ENCODE measurements at regions not wholly inside any gene's neighbourhood (a gene's known extent, or its start where the extent isn't known, plus 50 kb on each side); places are given as distances from the start of the nearest gene placed in this dataset.

GRCh38 chr1:193525917-193526710 lies 339.7 kb upstream of the B3GALT2 start:
- WGBS, 2 experiments (ENCODE audit: insufficient coverage in 1 of 2, insufficient read length in 1 of 2) = 83 to 100% methylated on average over 1 to 3 of the region's 3 CpGs
- Histone ChIP-seq H3K4me1 (ENCODE audit: control insufficient read depth, insufficient read depth, low read length) (peaks cover 3% of the 10 kb centered on the region), H3K9me3 (ENCODE audit: control insufficient read depth, low read length) (peaks cover 27% of the 10 kb centered on the region), H3K4me3 (ENCODE audit: low read length) (no peak overlapping the region), H3K36me3 (ENCODE audit: control insufficient read depth, insufficient read depth, low read length) (no peaks in the 10 kb centered on the region), H3K9ac (ENCODE audit: extremely low read depth, low read length, poor library complexity, severe bottlenecking) (no peak overlapping the region), H3K27me3 (ENCODE audit: control insufficient read depth, insufficient read depth, low read length, poor library complexity, severe bottlenecking) (no peaks in the 10 kb centered on the region), H3K27ac (ENCODE audit: low read depth, low read length) (no peak overlapping the region)
- no peak for DNase-seq
- Mint-ChIP-seq H3K4me1 (peaks cover 3% of the 10 kb centered on the region), H3K9me3 (peaks cover 6% of the 10 kb centered on the region), H3K27me3 (ENCODE audit: insufficient read depth) (no peaks in the 10 kb centered on the region), H3K4me3 (no peak overlapping the region), H3K27ac (no peak overlapping the region), H3K36me3 (ENCODE audit: low read depth) (no peaks in the 10 kb centered on the region)
- no peak for TF ChIP-seq CTCF (conservative IDR thresholded peaks at IDR 0.05)

- peaks cover 27% of the 10 kb centered on the region for H3K9me3 ChIP-seq (ENCODE audit: control insufficient read depth, low read length)
- no peak for DNase-seq
- no peaks in the 10 kb centered on the region for H3K36me3 Mint-ChIP-seq (ENCODE audit: low read depth)
Measured at GRCh38 chr1:193525411-193525810, 339.0 kb upstream of the B3GALT2 start.

GRCh38 chr1:193524616-193525015 lies 338.2 kb upstream of the B3GALT2 start:
- H3K9me3 Mint-ChIP-seq = peaks cover 6% of the 10 kb centered on the region
- Histone ChIP-seq H3K9ac (ENCODE audit: extremely low read depth, low read length, poor library complexity, severe bottlenecking) (no peak overlapping the region), H3K27ac (ENCODE audit: low read depth, low read length) (no peak overlapping the region), H3K36me3 (ENCODE audit: control insufficient read depth, insufficient read depth, low read length) (no peaks in the 10 kb centered on the region), H3K27me3 (ENCODE audit: control insufficient read depth, insufficient read depth, low read length, poor library complexity, severe bottlenecking) (no peaks in the 10 kb centered on the region), H3K4me1 (ENCODE audit: control insufficient read depth, insufficient read depth, low read length) (no peaks in the 10 kb centered on the region), H3K9me3 (ENCODE audit: control insufficient read depth, low read length) (peaks cover 27% of the 10 kb centered on the region), H3K4me3 (ENCODE audit: low read length) (no peak overlapping the region)
- H3K4me1 Mint-ChIP-seq = peaks cover 3% of the 10 kb centered on the region
- no peak overlapping the region for H3K27ac Mint-ChIP-seq
- no peaks in the 10 kb centered on the region for H3K36me3 Mint-ChIP-seq (ENCODE audit: low read depth)
- 88 to 94% methylated on average over 1 to 2 of the region's 2 CpGs for WGBS, 2 experiments (ENCODE audit: insufficient coverage in 1 of 2, insufficient read length in 1 of 2)
- H3K4me3 Mint-ChIP-seq = no peak overlapping the region
- no peak for DNase-seq
- no peaks in the 10 kb centered on the region for H3K27me3 Mint-ChIP-seq (ENCODE audit: insufficient read depth)
- TF ChIP-seq CTCF (conservative IDR thresholded peaks at IDR 0.05) = no peak

More at GRCh38 chr1:193525411-193525810, 339.0 kb upstream of the B3GALT2 start:
- Histone ChIP-seq H3K27me3 (ENCODE audit: control insufficient read depth, insufficient read depth, low read length, poor library complexity, severe bottlenecking) (no peaks in the 10 kb centered on the region), H3K4me1 (ENCODE audit: control insufficient read depth, insufficient read depth, low read length) (peaks cover 3% of the 10 kb centered on the region), H3K9ac (ENCODE audit: extremely low read depth, low read length, poor library complexity, severe bottlenecking) (no peak overlapping the region), H3K27ac (ENCODE audit: low read depth, low read length) (no peak overlapping the region), H3K36me3 (ENCODE audit: control insufficient read depth, insufficient read depth, low read length) (no peaks in the 10 kb centered on the region), H3K4me3 (ENCODE audit: low read length) (no peak overlapping the region)
- Mint-ChIP-seq H3K27me3 (ENCODE audit: insufficient read depth) (no peaks in the 10 kb centered on the region), H3K9me3 (peaks cover 6% of the 10 kb centered on the region), H3K4me3 (no peak overlapping the region), H3K27ac (no peak overlapping the region), H3K4me1 (peaks cover 3% of the 10 kb centered on the region)
- no peak for TF ChIP-seq CTCF (conservative IDR thresholded peaks at IDR 0.05)
